Dermis blood vessel endothelial cell (primary cell): ENCODE measurements at regions not wholly inside any gene's neighbourhood (a gene's known extent, or its start where the extent isn't known, plus 50 kb on each side); places are given as distances from the start of the nearest gene placed in this dataset.
"Not testable (repeated sequence)": the region's sequence is repeated elsewhere in the genome, so short reads cannot be mapped to it uniquely, and the experiment has no call there.

ENCODE experiments used
- DNase-seq: peaks from one replicate; pipeline ENCODE4 v3.0.0; 2010

- no peak for DNase-seq
Observed at GRCh38 chr18:65671621-65672415, 79.0 kb upstream of the CDH7 start.

- DNase-seq: not testable (repeated sequence)
Observed at GRCh38 chr18:65670145-65670544, 80.7 kb upstream of the CDH7 start.

- DNase-seq: no peak
Observed at GRCh38 chr18:65661391-65661790, 89.4 kb upstream of the CDH7 start.

GRCh38 chr18:65659912-65660311, 90.9 kb upstream of the CDH7 start:
- DNase-seq: no peak

GRCh38 chr18:65659312-65659711, 91.5 kb upstream of the CDH7 start:
- DNase-seq: no peak

- DNase-seq: no peak
Observed at GRCh38 chr18:65651192-65651591, 99.6 kb upstream of the CDH7 start.

GRCh38 chr18:65632236-65632635, 118.6 kb upstream of the CDH7 start:
- DNase-seq: no peak

GRCh38 chr18:65631766-65632165, 119.0 kb upstream of the CDH7 start:
- no peak for DNase-seq

- DNase-seq: no peak
Observed at GRCh38 chr18:65628390-65628789, 122.4 kb upstream of the CDH7 start.

- no peak for DNase-seq
Observed at GRCh38 chr18:65623676-65624075, 127.1 kb upstream of the CDH7 start.

GRCh38 chr18:65622436-65622835, 128.4 kb upstream of the CDH7 start:
- DNase-seq: no peak

- no peak for DNase-seq
Observed at GRCh38 chr18:65620076-65620696, 130.6 kb upstream of the CDH7 start.

GRCh38 chr18:65610939-65611338, 139.9 kb upstream of the CDH7 start:
- DNase-seq: no peak

GRCh38 chr18:65608471-65608870, 142.3 kb upstream of the CDH7 start:
- no peak for DNase-seq

- no peak for DNase-seq
Observed at GRCh38 chr18:65607161-65607560, 143.7 kb upstream of the CDH7 start.

- no peak for DNase-seq
Observed at GRCh38 chr18:65606551-65607130, 144.2 kb upstream of the CDH7 start.

- not testable (repeated sequence) for DNase-seq
Observed at GRCh38 chr18:65605352-65605751, 145.5 kb upstream of the CDH7 start.

GRCh38 chr18:65601775-65602174, 149.0 kb upstream of the CDH7 start:
- DNase-seq: no peak

GRCh38 chr18:65592435-65592834, 158.4 kb upstream of the CDH7 start:
- DNase-seq: no peak

- DNase-seq: no peak
Observed at GRCh38 chr18:65587491-65587890, 163.3 kb upstream of the CDH7 start.

- not testable (repeated sequence) for DNase-seq
Observed at GRCh38 chr18:65582094-65582493, 168.7 kb upstream of the CDH7 start.

- no peak for DNase-seq
Observed at GRCh38 chr18:65568866-65569265, 181.9 kb upstream of the CDH7 start.

GRCh38 chr18:65567372-65567771, 183.4 kb upstream of the CDH7 start:
- DNase-seq: no peak

GRCh38 chr18:65548316-65548715, 202.5 kb upstream of the CDH7 start:
- no peak for DNase-seq
